ENCODE measurements at regions not wholly inside any gene's neighbourhood (a gene's known extent, or its start where the extent isn't known, plus 50 kb on each side); places are given as distances from the start of the nearest gene placed in this dataset.
"Not testable (repeated sequence)": the region's sequence is repeated elsewhere in the genome, so short reads cannot be mapped to it uniquely, and the experiment has no call there.

- not testable (repeated sequence) for DNase-seq (ENCODE audit: low read depth)
These were observed 158.0 kb downstream of the KLRB1 start for GRCh38 chr12:9449657-9450126.

GRCh38 chr12:9449181-9449580 lies 158.5 kb downstream of the KLRB1 start:
- no peak for DNase-seq (ENCODE audit: low read depth)

- not testable (repeated sequence) for DNase-seq (ENCODE audit: low read depth)
These were observed 159.1 kb downstream of the KLRB1 start for GRCh38 chr12:9448648-9449047.

GRCh38 chr12:9447791-9448614 lies 159.7 kb downstream of the KLRB1 start:
- DNase-seq (ENCODE audit: low read depth), result peak; percentile 43

- not testable (repeated sequence) for DNase-seq (ENCODE audit: low read depth)
These were observed 160.6 kb downstream of the KLRB1 start for GRCh38 chr12:9446883-9447761.

- DNase-seq (ENCODE audit: low read depth), result not testable (repeated sequence)
These were observed 167.3 kb downstream of the KLRB1 start for GRCh38 chr12:9440428-9440827.

GRCh38 chr12:9435682-9436081 lies 172.0 kb downstream of the KLRB1 start:
- DNase-seq (ENCODE audit: low read depth), result not testable (repeated sequence)

- not testable (repeated sequence) for DNase-seq (ENCODE audit: low read depth)
These were observed 177.3 kb downstream of the KLRB1 start for GRCh38 chr12:9430385-9430784.

- not testable (repeated sequence) for DNase-seq (ENCODE audit: low read depth)
These were observed 178.9 kb downstream of the KLRB1 start for GRCh38 chr12:9428856-9429255.

- DNase-seq (ENCODE audit: low read depth), result not testable (repeated sequence)
These were observed 182.3 kb downstream of the KLRB1 start for GRCh38 chr12:9425429-9425828.

- DNase-seq (ENCODE audit: low read depth), result not testable (repeated sequence)
These were observed 183.5 kb downstream of the KLRB1 start for GRCh38 chr12:9424175-9424740.

- DNase-seq (ENCODE audit: low read depth), result not testable (repeated sequence)
These were observed 185.0 kb downstream of the KLRB1 start for GRCh38 chr12:9422689-9423088.

- not testable (repeated sequence) for DNase-seq (ENCODE audit: low read depth)
These were observed 186.1 kb downstream of the KLRB1 start for GRCh38 chr12:9421520-9422086.

GRCh38 chr12:9420817-9421519 lies 186.7 kb downstream of the KLRB1 start:
- DNase-seq (ENCODE audit: low read depth), result not testable (repeated sequence)

GRCh38 chr12:9418669-9419041 lies 189.1 kb downstream of the KLRB1 start:
- DNase-seq (ENCODE audit: low read depth), result not testable (repeated sequence)

GRCh38 chr12:9417947-9418668 lies 189.6 kb downstream of the KLRB1 start:
- DNase-seq (ENCODE audit: low read depth), result not testable (repeated sequence)

- not testable (repeated sequence) for DNase-seq (ENCODE audit: low read depth)
These were observed 190.4 kb downstream of the KLRB1 start for GRCh38 chr12:9417341-9417740.

- not testable (repeated sequence) for DNase-seq (ENCODE audit: low read depth)
These were observed 191.4 kb downstream of the KLRB1 start for GRCh38 chr12:9416346-9416745.

GRCh38 chr12:9415898-9416297 lies 191.8 kb downstream of the KLRB1 start:
- not testable (repeated sequence) for DNase-seq (ENCODE audit: low read depth)

- DNase-seq (ENCODE audit: low read depth), result not testable (repeated sequence)
These were observed 193.9 kb downstream of the KLRB1 start for GRCh38 chr12:9413862-9414261.
